ENCODE measurements at regions not wholly inside any gene's neighbourhood (a gene's known extent, or its start where the extent isn't known, plus 50 kb on each side); places are given as distances from the start of the nearest gene placed in this dataset.

GRCh38 chr10:7028809-7029166, 382.0 kb downstream of the SFMBT2 start (continued):
- TF ChIP-seq ZNF318 (IDR thresholded peaks at IDR 0.05; ENCODE audit: borderline replicate concordance in 1 of 2, low read depth in 1 of 2) (no peak), NCOA4 (IDR thresholded peaks at IDR 0.05; ENCODE audit: partially characterized antibody) (no peak), STAT5B (CRISPR knock-in tag; IDR thresholded peaks at IDR 0.05) (no peak), ZNF518B (CRISPR knock-in tag; IDR thresholded peaks at IDR 0.05) (no peak), GABPB1 (CRISPR knock-in tag; IDR thresholded peaks at IDR 0.05) (no peak), PHB2 (IDR thresholded peaks at IDR 0.05; ENCODE audit: low read depth) (no peak), ZBED1 (IDR thresholded peaks at IDR 0.05) (no peak), GABPA (tag; conservative IDR thresholded peaks at IDR 0.05; ENCODE audit: low read depth) (no peak), ZNF133 (CRISPR knock-in tag; IDR thresholded peaks at IDR 0.05) (no peak), E4F1 (CRISPR knock-in tag; IDR thresholded peaks at IDR 0.05; ENCODE audit: borderline replicate concordance) (no peak), RNF2 (IDR thresholded peaks at IDR 0.05) (no peak), PHF21A (IDR thresholded peaks at IDR 0.05; ENCODE audit: borderline replicate concordance, low read depth) (no peak)
